Stimulated activated naive B cell treated with anti-CD40 and anti-IgM and Interleukin-4, amounts not matched to agents 10 μg/mL and 1 μg/mL and 100 μg/mL, for 72 hours (primary cell): ENCODE measurements at regions not wholly inside any gene's neighbourhood (a gene's known extent, or its start where the extent isn't known, plus 50 kb on each side); places are given as distances from the start of the nearest gene placed in this dataset.
A peak's percentile ranks its signal among the peaks of the same experiment; 100 is the strongest.
"Not testable (repeated sequence)": the region's sequence is repeated elsewhere in the genome, so short reads cannot be mapped to it uniquely, and the experiment has no call there.

ENCODE experiments used
- ATAC-seq, 2 donors: fragments of 150-1000 bp; cut with Tn5 transposase; replicated peaks; 2 replicates each; pipeline ENCODE4 v1.10.0; 2021; ENCODE audit warnings: moderate library complexity in 1 of 2
- DNase-seq: peaks from one replicate; pipeline ENCODE4 v3.0.0; 2021
- H3K27ac Mint-ChIP-seq: one replicate; pipeline ENCODE4 v1.8.0; 2022; ENCODE audit warnings: mild to moderate bottlenecking, mixed read lengths
- H3K27me3 Mint-ChIP-seq, 2 donors: one replicate each; pipeline ENCODE4 v1.8.0; 2022; ENCODE audit warnings: mixed read lengths in 2 of 2
- H3K36me3 Mint-ChIP-seq, 2 donors: one replicate each; pipeline ENCODE4 v1.8.0; 2022; ENCODE audit warnings: mixed read lengths in 2 of 2, mild to moderate bottlenecking in 1 of 2
- H3K4me1 Mint-ChIP-seq, 2 donors: one replicate each; pipeline ENCODE4 v1.8.0; 2022; ENCODE audit warnings: mixed read lengths in 2 of 2, mild to moderate bottlenecking in 1 of 2
- H3K4me3 Mint-ChIP-seq, 2 donors: one replicate each; pipeline ENCODE4 v1.8.0; 2022; ENCODE audit warnings: mild to moderate bottlenecking in 2 of 2, mixed read lengths in 2 of 2, moderate library complexity in 1 of 2
- H3K9me3 Mint-ChIP-seq, 2 donors: one replicate each; pipeline ENCODE4 v1.8.0; 2022; ENCODE audit warnings: mixed read lengths in 2 of 2, mild to moderate bottlenecking in 1 of 2

DNA sequence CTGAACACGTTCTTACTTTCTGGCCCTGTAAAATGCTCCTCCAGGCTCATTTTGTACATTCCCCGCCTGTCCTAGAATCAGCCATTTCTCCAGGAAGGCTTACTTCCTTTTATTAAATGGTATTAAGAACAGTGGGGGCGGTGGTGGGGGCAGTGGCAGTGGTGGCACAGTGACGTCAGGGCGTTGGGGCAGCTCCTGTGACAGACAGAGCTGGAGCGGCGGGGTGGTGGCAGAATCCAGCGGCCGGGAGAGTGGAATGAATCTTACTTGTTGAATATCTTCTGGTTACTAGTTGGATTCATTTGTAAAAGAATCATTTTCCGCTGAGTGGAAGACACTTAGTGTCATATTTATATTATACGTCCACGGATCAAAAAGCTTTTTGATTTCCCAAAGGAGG, 262.6 kb downstream of the BCL2L11 start:
- not testable (repeated sequence) for H3K4me3 Mint-ChIP-seq, H3K27me3 Mint-ChIP-seq, H3K9me3 Mint-ChIP-seq, H3K27ac Mint-ChIP-seq, H3K36me3 Mint-ChIP-seq, DNase-seq, ATAC-seq, H3K4me1 Mint-ChIP-seq

DNA sequence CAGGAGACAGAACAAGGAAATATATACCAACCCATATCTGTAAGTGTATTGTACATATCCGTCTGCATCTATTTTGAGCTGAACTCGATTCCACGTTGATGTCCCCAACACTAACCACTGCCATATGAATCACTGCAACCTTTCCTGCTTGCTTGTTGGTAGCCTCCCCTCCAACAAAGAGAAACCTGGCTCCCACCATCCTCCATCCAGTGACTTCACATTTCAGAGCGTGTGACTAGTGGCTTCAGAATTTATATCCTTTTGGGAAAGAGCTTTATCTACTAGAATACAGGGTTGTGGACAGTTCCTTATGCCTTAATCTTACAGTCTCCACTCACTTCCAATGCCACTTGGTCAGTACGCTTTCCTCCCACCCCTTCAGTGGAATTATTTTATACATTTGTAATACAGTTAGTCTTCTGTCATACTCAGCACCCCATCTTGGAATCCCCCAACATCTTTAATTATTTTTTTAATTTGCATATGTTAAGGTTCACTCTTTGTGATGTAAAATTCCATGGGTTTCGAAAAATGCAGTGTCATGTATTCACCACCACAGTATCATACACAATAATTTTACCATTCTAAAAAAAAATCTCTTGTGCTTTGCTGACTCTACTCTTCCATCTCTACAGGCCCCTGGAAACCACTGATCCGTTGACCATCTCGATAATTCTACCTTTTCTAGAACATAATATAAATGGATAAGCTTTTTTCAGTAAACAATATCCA, 264.7 kb downstream of the BCL2L11 start:
- not testable (repeated sequence) for H3K4me1 Mint-ChIP-seq, ATAC-seq, H3K27ac Mint-ChIP-seq, DNase-seq, H3K36me3 Mint-ChIP-seq, H3K27me3 Mint-ChIP-seq, H3K4me3 Mint-ChIP-seq, H3K9me3 Mint-ChIP-seq

DNA sequence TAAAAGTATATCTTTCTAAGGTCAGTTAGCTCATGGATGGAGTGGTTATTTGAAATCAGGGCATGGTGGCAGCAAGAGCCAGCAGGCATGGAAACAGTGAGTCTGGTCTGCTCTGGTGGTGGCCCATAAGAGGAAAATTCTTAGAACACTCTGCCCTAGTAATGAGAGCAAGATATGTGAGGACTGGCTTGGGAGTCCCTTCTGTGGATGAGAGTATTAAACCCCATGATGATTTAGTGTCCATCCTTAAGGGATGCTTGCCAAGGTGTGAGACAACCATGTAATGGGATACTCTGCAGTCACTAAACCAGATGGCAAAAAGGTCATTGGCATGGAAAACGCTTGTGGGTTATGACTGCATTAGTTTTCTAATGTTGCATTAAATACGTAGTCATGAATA, 269.9 kb downstream of the BCL2L11 start:
- not testable (repeated sequence) for H3K4me3 Mint-ChIP-seq, ATAC-seq, H3K9me3 Mint-ChIP-seq, H3K36me3 Mint-ChIP-seq, H3K27ac Mint-ChIP-seq, DNase-seq, H3K27me3 Mint-ChIP-seq, H3K4me1 Mint-ChIP-seq

DNA sequence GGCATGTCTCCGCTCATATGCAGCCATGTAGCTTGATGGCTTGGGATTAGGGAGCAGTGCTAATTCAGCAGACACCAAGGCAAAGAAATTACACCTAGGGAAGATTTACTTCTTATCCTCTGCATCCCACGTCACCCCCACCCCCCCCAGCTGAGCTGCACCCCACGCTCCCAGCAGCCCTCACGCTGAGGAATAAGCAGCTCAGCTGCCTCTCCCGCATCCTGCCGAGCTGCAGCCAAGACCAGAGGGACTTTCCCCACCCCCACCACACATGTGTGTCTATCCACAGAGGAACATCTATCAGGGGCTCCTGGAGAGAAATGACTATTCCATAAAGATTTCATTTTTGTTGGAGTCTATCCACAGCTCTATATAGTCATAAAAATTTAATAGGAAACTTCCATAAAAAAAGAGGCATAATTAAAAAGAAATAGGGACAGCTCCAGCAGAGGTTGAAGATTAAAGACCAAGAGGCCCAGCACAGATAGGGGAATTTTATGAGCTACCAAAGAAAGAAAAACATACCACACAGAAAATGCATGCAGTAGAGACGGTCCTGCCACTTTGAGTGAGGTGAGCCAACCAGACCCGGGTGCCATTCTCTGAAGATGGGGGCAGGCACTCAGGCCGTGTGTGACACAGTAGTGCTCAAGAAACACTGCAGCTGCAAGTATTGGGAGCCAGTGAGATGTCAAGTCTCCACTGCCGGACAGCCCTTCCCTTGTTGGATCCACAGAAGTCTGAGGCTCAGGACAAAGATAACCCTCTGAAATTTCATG, 274.8 kb downstream of the BCL2L11 start:
- H3K27me3 Mint-ChIP-seq, H3K4me1 Mint-ChIP-seq, H3K36me3 Mint-ChIP-seq, H3K4me3 Mint-ChIP-seq, H3K9me3 Mint-ChIP-seq: not testable (repeated sequence)
- ATAC-seq, result peak; percentile 92 to 93
- H3K27ac Mint-ChIP-seq, result peak overlapping the region; percentile 3
- DNase-seq, result peak; percentile 37

DNA sequence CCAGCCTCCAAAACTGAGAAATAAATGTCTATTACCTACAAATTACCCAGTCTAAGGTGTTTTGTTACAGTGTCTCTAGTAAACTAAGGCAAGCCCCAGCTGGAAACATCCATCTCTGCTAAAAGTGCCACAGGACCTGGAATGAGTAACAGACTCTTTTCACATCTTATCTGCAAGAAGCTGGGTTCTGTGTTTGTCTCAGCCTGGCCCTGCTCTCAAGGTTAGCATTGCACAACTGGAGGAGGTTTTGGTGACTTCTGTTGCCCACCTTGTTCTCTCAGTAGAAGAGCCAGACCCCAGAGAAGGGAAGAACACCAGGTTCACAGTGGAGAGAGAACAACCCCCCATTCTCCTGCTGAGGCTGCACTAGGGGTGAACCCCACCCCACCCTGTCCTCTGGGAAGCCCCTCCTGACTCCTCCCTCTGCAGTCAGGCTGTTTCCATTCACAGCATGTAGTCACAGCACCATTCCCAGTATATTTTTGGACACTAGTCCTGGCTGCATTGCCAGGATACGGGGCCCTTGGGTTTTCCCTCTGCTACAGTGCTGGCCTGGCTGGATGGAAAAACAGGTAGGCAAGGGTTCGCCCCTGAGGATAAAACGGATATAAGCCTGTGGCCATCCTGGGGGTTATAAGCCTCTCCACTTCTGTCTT, 280.0 kb downstream of the BCL2L11 start:
- DNase-seq, H3K27me3 Mint-ChIP-seq, H3K9me3 Mint-ChIP-seq, H3K36me3 Mint-ChIP-seq, H3K4me3 Mint-ChIP-seq, H3K4me1 Mint-ChIP-seq, H3K27ac Mint-ChIP-seq, ATAC-seq: not testable (repeated sequence)

DNA sequence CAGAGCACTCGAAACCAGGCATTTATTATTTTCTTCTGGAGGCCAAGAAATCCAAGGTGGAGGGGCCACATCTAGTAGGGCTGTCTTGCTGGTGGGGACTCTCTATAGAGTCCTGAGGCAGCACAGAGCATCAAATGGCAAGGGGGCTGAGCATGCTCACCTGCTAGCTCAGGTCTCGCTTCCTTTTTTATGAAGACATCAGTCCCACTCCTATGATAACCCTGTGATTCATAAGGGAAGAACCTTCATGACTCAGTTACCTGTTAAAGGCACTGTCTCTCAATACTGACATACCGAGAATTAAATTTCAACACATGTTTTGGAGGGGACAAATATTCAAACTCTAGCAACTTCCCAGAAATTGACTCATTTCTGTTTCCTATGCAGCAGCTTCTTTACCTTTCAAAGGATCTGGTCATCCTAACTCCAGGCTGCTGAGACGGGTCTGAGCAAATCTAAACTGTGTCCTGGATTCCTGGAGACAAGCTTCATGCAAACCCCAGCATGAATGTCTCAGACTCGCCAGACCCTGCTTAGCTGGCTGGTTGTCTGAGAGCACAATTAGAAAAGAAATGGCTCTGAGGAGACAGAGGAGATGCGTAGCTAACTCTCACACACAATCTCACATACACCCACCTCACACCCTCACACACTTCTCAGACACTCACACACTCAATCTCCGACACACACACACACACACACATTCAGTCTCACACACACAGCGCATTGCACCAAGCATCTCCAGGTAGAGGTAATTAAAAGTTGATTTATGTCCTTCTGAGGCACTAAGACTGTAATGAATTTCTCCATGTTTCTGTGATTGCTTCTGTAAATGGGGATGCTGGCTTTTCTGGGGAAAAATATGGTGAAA, 280.8 kb downstream of the BCL2L11 start:
- H3K36me3 Mint-ChIP-seq, DNase-seq, H3K9me3 Mint-ChIP-seq, H3K27me3 Mint-ChIP-seq, H3K27ac Mint-ChIP-seq, H3K4me1 Mint-ChIP-seq: not testable (repeated sequence)
- peak overlapping the region in 1 of 2 donors; percentile 1 for H3K4me3 Mint-ChIP-seq
- ATAC-seq, result peak; percentile 94 to 96

DNA sequence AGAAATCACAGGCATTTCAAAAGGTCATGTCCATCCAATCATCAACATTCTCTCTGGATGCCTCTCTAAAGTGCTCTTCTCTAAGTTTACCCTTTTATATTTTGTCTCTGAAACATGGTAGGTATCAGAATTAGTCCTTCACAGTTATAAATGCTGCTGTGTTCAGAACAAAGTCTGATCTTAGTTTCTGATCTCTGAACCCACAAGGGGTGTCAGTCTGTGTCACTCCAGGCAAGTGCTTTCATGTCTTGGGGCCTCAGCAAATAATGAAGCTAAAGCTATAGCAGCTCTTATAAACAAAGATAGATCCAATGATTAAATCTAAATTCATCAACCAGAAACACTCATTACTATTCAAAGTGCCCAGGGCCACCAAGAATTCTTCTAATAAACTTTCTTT, 281.7 kb downstream of the BCL2L11 start:
- H3K4me1 Mint-ChIP-seq, H3K27ac Mint-ChIP-seq, DNase-seq, H3K36me3 Mint-ChIP-seq, H3K4me3 Mint-ChIP-seq, H3K27me3 Mint-ChIP-seq, H3K9me3 Mint-ChIP-seq: not testable (repeated sequence)
- peak; percentile 19 to 21 for ATAC-seq

DNA sequence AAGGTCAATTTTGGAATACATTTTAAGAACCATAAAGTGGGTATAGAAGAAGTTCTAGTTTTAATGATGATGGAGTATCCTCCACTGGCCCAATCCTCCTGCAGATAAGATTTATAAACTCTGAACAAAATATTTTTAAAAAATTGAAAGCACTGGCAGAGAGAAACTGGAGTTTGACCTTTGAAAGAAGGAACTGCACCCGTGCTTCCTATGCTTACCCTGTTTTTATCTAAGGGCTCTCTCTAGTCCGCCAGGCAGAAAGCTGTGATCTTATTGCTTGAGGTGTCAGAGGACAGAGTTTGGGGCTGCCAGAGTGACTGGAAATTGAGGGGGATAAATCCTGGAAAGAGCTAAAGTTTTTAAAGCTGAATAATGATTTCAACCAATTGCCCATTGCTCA, 282.6 kb downstream of the BCL2L11 start:
- not testable (repeated sequence) for H3K27ac Mint-ChIP-seq, H3K9me3 Mint-ChIP-seq, H3K27me3 Mint-ChIP-seq, DNase-seq, H3K4me1 Mint-ChIP-seq, H3K36me3 Mint-ChIP-seq, H3K4me3 Mint-ChIP-seq
- peak; percentile 53 to 57 for ATAC-seq

DNA sequence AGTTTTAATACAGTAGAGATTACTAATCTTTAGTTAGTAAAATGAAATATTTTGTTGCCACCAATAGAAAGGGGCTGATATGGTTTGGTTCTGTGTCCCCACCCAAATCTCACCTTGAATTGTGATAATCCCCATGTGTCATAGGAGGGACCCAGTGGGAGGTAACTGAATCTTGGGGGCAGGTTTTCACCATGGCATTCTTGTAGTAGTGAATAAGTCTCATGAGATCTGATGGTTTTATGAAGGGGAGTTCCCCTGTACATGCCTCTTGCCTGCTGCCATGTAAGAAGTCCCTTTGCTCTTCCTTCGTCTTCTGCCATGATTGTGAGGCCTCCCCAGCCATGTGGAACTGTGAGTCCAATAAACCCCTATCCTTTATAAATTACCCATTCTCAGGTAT, 285.9 kb downstream of the BCL2L11 start:
- H3K27ac Mint-ChIP-seq, DNase-seq: not testable (repeated sequence)
- peak; percentile 49 to 52 for ATAC-seq

DNA sequence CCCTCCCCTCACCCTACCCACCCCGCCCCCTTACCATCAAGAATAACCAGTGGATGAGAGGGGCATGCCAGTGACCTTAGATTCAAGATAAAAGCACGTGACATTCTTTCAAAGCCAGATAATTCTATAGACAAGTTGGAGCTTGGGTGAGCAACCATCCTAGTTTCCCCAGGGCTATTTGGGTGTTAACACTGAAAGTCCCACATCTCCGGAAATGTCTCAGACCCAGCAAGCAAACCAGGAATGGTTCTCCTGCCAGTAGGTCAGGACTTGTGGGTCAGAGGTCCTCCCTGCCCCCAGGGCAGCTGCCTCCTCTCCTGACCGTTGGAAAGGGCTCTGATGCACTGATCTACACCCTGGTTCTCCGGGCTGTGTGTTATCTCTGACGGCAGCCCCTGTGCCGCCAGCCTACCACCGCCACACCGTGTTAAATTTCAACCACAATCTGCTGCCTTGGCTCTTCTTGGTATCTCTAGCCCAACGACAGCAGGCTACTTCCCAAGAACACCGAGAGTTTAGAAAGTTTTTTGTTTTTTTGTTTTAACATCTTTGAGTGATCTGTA, 287.0 kb downstream of the BCL2L11 start:
- not testable (repeated sequence) for H3K27me3 Mint-ChIP-seq, H3K27ac Mint-ChIP-seq, H3K4me1 Mint-ChIP-seq, ATAC-seq, H3K4me3 Mint-ChIP-seq, DNase-seq, H3K36me3 Mint-ChIP-seq, H3K9me3 Mint-ChIP-seq

More for the DNA sequence above, 285.9 kb downstream of the BCL2L11 start:
- not testable (repeated sequence) for H3K27me3 Mint-ChIP-seq, H3K4me3 Mint-ChIP-seq, H3K36me3 Mint-ChIP-seq, H3K4me1 Mint-ChIP-seq, H3K9me3 Mint-ChIP-seq

DNA sequence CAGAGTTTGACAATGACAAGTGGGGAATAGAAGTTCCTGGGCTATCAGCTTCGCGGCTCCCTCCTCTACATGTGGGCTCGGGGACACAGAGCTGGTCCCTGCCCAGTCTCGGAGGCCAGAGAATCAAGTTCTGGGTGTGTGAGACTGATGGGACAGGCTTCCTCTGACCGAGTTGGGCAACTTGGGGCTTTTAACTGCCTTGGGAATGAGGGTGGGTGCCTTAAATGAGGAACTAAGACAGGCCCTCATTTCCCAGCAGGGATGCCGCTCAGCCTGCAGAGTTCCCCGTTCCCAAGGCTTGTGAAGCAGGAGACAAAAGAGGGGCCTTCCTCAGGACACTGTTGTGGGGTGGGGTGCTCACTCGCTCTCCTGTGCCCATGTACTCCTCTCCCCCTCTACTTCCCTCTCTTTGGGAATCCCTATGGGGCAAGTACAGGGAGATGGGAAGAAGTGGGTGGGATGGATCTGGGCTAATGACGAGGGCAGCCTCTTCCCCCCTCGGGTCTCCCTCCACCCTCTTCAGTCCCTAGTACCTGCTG, 290.2 kb downstream of the BCL2L11 start:
- H3K4me1 Mint-ChIP-seq, H3K9me3 Mint-ChIP-seq, ATAC-seq, DNase-seq, H3K27ac Mint-ChIP-seq, H3K36me3 Mint-ChIP-seq, H3K4me3 Mint-ChIP-seq, H3K27me3 Mint-ChIP-seq: not testable (repeated sequence)

DNA sequence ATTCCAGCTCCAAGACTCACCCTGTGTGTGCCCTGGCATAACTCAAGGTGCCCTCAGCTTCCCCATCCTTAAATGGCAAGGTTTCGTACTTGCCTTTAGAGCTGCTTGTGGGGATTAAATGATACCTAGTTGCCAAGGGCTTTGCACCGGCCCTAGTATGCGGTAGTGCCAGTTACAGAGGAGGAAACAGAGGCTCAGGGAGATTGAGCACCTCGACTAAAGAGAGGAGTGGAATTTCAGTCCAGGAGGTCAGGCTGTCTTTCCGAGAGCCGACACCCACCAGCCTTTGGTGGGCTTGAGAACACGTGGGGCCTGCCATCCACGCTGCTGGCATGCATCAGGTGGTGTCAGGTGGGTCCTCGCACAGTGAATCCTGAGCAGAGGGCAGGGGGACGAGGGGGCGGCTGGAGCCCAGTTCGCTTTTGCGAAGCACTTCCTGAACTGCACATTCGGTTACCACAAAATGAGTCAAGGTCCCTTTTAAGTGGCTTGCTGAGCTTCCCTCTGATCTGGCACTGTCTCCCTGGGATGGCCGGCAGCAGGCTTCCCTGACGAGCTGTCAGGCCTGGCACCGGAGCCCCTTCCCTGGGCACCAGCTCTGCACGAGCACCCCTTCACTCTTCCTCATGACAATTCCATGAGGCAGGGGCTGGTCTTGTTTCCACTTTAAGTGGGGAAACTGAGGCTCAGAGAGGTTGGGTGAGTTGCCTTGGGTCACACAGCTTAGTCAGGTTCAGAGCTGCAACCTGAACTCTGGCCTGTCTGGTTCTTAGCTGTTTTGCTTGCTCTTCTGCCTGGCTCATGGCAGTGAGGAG, 291.4 kb downstream of the BCL2L11 start:
- not testable (repeated sequence) for H3K4me1 Mint-ChIP-seq, H3K27ac Mint-ChIP-seq, DNase-seq, H3K9me3 Mint-ChIP-seq, H3K27me3 Mint-ChIP-seq, H3K4me3 Mint-ChIP-seq, H3K36me3 Mint-ChIP-seq
- ATAC-seq, result peak in 1 of 2 donors; percentile 25
